Neuronal stem cell (in vitro differentiated cells): ENCODE measurements at regions not wholly inside any gene's neighbourhood (a gene's known extent, or its start where the extent isn't known, plus 50 kb on each side); places are given as distances from the start of the nearest gene placed in this dataset.

Source experiments
- DNase-seq: peaks from one replicate; pipeline ENCODE4 v3.0.0-alpha.2; 2013; ENCODE audit warnings: low spot score
- H2AFZ ChIP-seq: one replicate; pipeline ENCODE4 v1.6.1; 2013; ENCODE audit warnings: mild to moderate bottlenecking, low read length, inconsistent platforms
- H2AK5ac ChIP-seq: 2 replicates; pipeline ENCODE4 v1.6.1; 2013; ENCODE audit warnings: low read depth, mild to moderate bottlenecking, inconsistent platforms, low read length, moderate library complexity, mixed read lengths
- H2BK120ac ChIP-seq: 2 replicates; pipeline ENCODE4 v1.6.1; 2013; ENCODE audit warnings: low read depth, mild to moderate bottlenecking, inconsistent platforms, low read length, moderate library complexity, mixed read lengths
- H2BK12ac ChIP-seq: one replicate; pipeline ENCODE4 v1.6.1; 2013; ENCODE audit warnings: low read length, inconsistent platforms
- H2BK15ac ChIP-seq: 2 replicates; pipeline ENCODE4 v1.6.1; 2013; ENCODE audit warnings: mild to moderate bottlenecking, low read length, inconsistent platforms, mixed read lengths
- H2BK5ac ChIP-seq: one replicate; pipeline ENCODE4 v1.6.1; 2013; ENCODE audit warnings: inconsistent platforms, mild to moderate bottlenecking, low read length, moderate library complexity
- H3K14ac ChIP-seq: one replicate; pipeline ENCODE4 v1.6.1; 2013; ENCODE audit warnings: low read length, inconsistent platforms
- H3K18ac ChIP-seq: 2 replicates; pipeline ENCODE4 v1.6.1; 2013; ENCODE audit warnings: low read length, inconsistent platforms
- H3K23ac ChIP-seq: 2 replicates; pipeline ENCODE4 v1.6.1; 2013; ENCODE audit warnings: low read depth, mild to moderate bottlenecking, mixed read lengths, low read length, inconsistent platforms; ENCODE audit not compliant: poor library complexity
- H3K27ac ChIP-seq: replicated peaks from 3 replicates; pipeline ENCODE4 v1.5.1; 2013; ENCODE audit warnings: low read length, inconsistent platforms
- H3K27me3 ChIP-seq, 3 experiments: 2 replicates each; pipeline ENCODE4 v1.6.1; 2013; ENCODE audit warnings: low read length in 3 of 3, mild to moderate bottlenecking in 2 of 3, inconsistent platforms in 1 of 3, low read depth in 1 of 3, mixed read lengths in 1 of 3, moderate library complexity in 1 of 3; ENCODE audit not compliant: control insufficient read depth in 3 of 3, insufficient read depth in 3 of 3
- H3K36me3 ChIP-seq, 2 donors: replicated peaks in 1 of 2; 2 replicates each; pipeline ENCODE4 v1.6.1; 2013; ENCODE audit warnings: low read length in 2 of 2; ENCODE audit not compliant: control insufficient read depth in 2 of 2, insufficient read depth in 2 of 2
- H3K4ac ChIP-seq: 2 replicates; pipeline ENCODE4 v1.6.1; 2013; ENCODE audit warnings: inconsistent platforms, mild to moderate bottlenecking, low read length, moderate library complexity
- H3K4me1 ChIP-seq, 2 donors: 1 replicate in 1 of 2; 2 replicates in 1 of 2; pipeline ENCODE4 v1.6.1; 2013; ENCODE audit warnings: low read length in 2 of 2, low read depth in 1 of 2; ENCODE audit not compliant: control insufficient read depth in 2 of 2, insufficient read depth in 1 of 2
- H3K4me2 ChIP-seq: one replicate; pipeline ENCODE4 v1.6.1; 2013; ENCODE audit warnings: mild to moderate bottlenecking, low read length, inconsistent platforms; ENCODE audit not compliant: insufficient read depth, poor library complexity, severe bottlenecking
- H3K4me3 ChIP-seq, 2 donors: 2 replicates each; pipeline ENCODE4 v1.5.1; 2013; ENCODE audit warnings: low read length in 2 of 2, mild to moderate bottlenecking in 2 of 2, inconsistent platforms in 1 of 2, moderate library complexity in 1 of 2
- H3K79me1 ChIP-seq: one replicate; pipeline ENCODE4 v1.6.1; 2013; ENCODE audit warnings: low read depth, mild to moderate bottlenecking, inconsistent platforms, low read length, moderate library complexity
- H3K9ac ChIP-seq: one replicate; pipeline ENCODE4 v1.6.1; 2013; ENCODE audit warnings: mild to moderate bottlenecking, low read depth, low read length, inconsistent platforms; ENCODE audit not compliant: poor library complexity
- H3K9me3 ChIP-seq, 2 donors: replicated peaks in 1 of 2; 2 replicates each; pipeline versions ENCODE3 to v1.6.1; 2013; ENCODE audit warnings: low read length in 2 of 2, mild to moderate bottlenecking in 2 of 2, inconsistent platforms in 1 of 2, low read depth in 1 of 2, mixed read lengths in 1 of 2, moderate library complexity in 1 of 2; ENCODE audit not compliant: control insufficient read depth in 2 of 2, insufficient read depth in 1 of 2
- H4K8ac ChIP-seq: one replicate; pipeline ENCODE4 v1.6.1; 2013; ENCODE audit warnings: low read depth, mild to moderate bottlenecking, inconsistent platforms, low read length, moderate library complexity
- H4K91ac ChIP-seq: one replicate; pipeline ENCODE4 v1.6.1; 2013; ENCODE audit warnings: low read length, low read depth, mild to moderate bottlenecking, inconsistent platforms; ENCODE audit not compliant: poor library complexity
- WGBS, 2 donors: extraction: QIAGEN DNeasy Blood & Tissue Kit; methylation state at CpG; one replicate each; pipeline ENCODE4 v1.1.7; 2013; ENCODE audit warnings: missing lambda C conversion rate in 2 of 2, mixed read lengths in 1 of 2; ENCODE audit not compliant: insufficient read length in 2 of 2, insufficient replicate concordance in 1 of 2; ENCODE audit errors: extremely low coverage in 2 of 2; 5-methylcytosine and 5-hydroxymethylcytosine counted together

DNA sequence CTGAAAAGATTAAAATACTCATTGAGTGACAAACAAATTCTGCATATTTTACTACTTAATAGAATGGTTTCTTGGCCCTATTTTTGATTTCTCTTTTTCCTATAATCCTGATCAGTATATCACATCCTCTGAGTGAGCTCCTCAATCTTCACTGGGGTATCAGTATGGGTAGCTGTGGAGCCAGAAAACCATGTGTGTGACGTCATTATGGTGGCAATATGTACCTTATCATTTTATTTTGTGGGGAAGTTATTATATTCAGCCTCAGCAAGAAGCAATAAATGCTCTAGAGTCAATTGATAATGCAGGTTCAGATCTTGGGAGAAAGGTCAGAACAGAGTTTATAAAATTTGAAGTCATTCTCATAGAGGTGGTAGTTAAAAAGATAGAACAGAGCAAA lies 1135.7 kb upstream of the CADM2 start:
- Histone ChIP-seq H3K4me1 (no peaks in the 10 kb centered on the region), H3K36me3 (no peaks in the 10 kb centered on the region), H4K8ac (no peak overlapping the region), H3K14ac (no peak overlapping the region), H2AK5ac (no peak overlapping the region), H2BK15ac (no peak overlapping the region), H3K23ac (no peak overlapping the region), H2BK12ac (no peak overlapping the region), H3K4ac (no peak overlapping the region), H3K27me3 (no peaks in the 10 kb centered on the region), H2AFZ (no peak overlapping the region), H2BK120ac (no peak overlapping the region), H3K4me3 (no peak overlapping the region), H4K91ac (no peak overlapping the region), H3K4me2 (no peak overlapping the region), H3K9ac (no peak overlapping the region), H3K18ac (no peak overlapping the region), H3K79me1 (no peaks in the 10 kb centered on the region), H3K27ac (no peak overlapping the region), H3K9me3 (peaks cover 0 to 2% of the 10 kb centered on the region in 2 donors), H2BK5ac (no peak overlapping the region)
- no CpG with 5 or more reads among the region's 1 CpG for WGBS, 2 donors
- DNase-seq = no peak

DNA sequence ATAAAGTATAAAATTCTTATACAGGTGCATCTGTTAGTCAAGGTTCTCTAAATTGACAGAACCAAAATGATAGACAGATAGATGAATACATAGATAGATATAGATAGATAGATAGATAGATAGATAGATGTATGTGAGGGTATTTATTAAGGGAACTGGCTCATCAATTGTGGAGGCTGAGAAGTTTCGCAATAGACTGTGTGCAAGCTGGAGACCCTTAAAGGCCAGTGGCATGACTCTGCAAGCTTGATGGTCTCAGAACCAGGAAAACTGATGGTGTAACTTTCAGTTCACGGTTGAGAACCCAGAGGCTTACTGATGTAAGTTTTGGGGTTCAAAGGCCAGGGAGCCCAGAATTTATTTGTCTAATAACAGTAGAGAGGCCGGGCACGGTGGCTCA lies 1123.7 kb upstream of the CADM2 start:
- H3K4me3 ChIP-seq = no peak overlapping the region
- no CpG with 5 or more reads among the region's 4 CpGs for WGBS, 2 donors
- no peaks in the 10 kb centered on the region for H3K79me1 ChIP-seq
- no peaks in the 10 kb centered on the region for H3K27me3 ChIP-seq
- H2AK5ac ChIP-seq = no peak overlapping the region
- no peak overlapping the region for H4K91ac ChIP-seq
- H3K4ac ChIP-seq = no peak overlapping the region
- no peak overlapping the region for H3K14ac ChIP-seq
- no peaks in the 10 kb centered on the region for H3K4me1 ChIP-seq
- no peak overlapping the region for H4K8ac ChIP-seq
- no peak overlapping the region for H2BK120ac ChIP-seq
- H2BK12ac ChIP-seq = no peak overlapping the region
- no peak overlapping the region for H2BK15ac ChIP-seq
- no peak overlapping the region for H3K4me2 ChIP-seq
- DNase-seq = no peak
- no peak overlapping the region for H3K27ac ChIP-seq
- no peak overlapping the region for H2AFZ ChIP-seq
- no peaks in the 10 kb centered on the region for H3K36me3 ChIP-seq
- no peak overlapping the region for H2BK5ac ChIP-seq
- H3K23ac ChIP-seq = no peak overlapping the region
- H3K9me3 ChIP-seq = peaks cover 0 to 3% of the 10 kb centered on the region in 2 donors
- H3K18ac ChIP-seq = no peak overlapping the region
- no peak overlapping the region for H3K9ac ChIP-seq

DNA sequence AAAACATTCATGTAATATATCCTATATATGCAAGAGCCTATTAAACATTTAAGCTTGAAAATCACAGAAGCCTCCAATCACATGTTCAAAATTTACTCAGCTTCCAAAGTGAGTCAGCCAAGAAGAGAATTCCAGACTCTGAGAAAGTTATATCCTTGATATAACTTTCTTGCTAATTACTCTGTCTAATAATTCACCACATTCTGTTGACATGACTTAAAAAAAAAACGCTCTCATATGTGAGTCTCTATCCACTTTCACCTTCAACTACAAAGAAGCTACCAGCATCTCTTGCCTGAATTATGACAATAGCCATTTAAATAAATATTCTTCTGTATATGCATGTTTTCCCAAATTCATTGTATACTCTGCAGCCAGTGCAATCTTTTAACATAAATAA lies 1116.3 kb upstream of the CADM2 start:
- Histone ChIP-seq H3K9ac (no peak overlapping the region), H3K18ac (no peak overlapping the region), H3K4me1 (no peaks in the 10 kb centered on the region), H3K9me3 (peaks cover 0 to 3% of the 10 kb centered on the region in 2 donors), H3K14ac (no peak overlapping the region), H4K8ac (no peak overlapping the region), H2BK5ac (no peak overlapping the region), H3K4me2 (no peak overlapping the region), H3K36me3 (no peaks in the 10 kb centered on the region), H2AFZ (no peak overlapping the region), H3K4ac (no peak overlapping the region), H3K79me1 (no peaks in the 10 kb centered on the region), H3K27me3 (no peaks in the 10 kb centered on the region), H4K91ac (no peak overlapping the region), H3K27ac (no peak overlapping the region), H3K23ac (no peak overlapping the region), H2BK120ac (no peak overlapping the region), H2BK15ac (no peak overlapping the region), H2BK12ac (no peak overlapping the region), H3K4me3 (no peak overlapping the region), H2AK5ac (no peak overlapping the region)
- DNase-seq = no peak
- WGBS, 2 donors = no CpG with 5 or more reads among the region's 1 CpG

DNA sequence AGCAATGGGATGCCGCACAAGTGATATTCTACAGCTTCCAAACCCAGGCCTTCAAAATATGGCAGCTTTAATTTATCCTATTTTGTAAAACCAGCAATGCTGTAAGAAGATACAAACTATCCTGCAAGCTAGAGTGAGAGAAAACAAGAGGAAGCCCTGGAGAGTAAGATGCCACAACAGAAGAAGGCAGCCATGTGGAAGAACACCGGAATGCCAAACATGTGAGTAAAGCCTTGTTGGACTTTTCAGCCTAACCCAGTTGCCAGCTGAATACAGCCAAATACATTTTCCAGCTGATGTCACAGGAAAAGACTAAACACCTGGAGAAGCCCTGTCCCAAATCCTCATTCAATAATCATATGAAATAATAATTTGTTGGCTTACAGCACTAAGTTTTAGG lies 1115.1 kb upstream of the CADM2 start:
- peak overlapping the region; percentile 12 for H3K27ac ChIP-seq
- no CpG with 5 or more reads among the region's 2 CpGs for WGBS, 2 donors
- no peaks in the 10 kb centered on the region for H3K36me3 ChIP-seq
- DNase-seq = peak; percentile 40
- no peak overlapping the region for H2BK15ac ChIP-seq
- H4K91ac ChIP-seq = no peak overlapping the region
- no peak overlapping the region for H3K18ac ChIP-seq
- H3K23ac ChIP-seq = no peak overlapping the region
- no peaks in the 10 kb centered on the region for H3K79me1 ChIP-seq
- H3K14ac ChIP-seq = no peak overlapping the region
- H2AK5ac ChIP-seq = no peak overlapping the region
- no peak overlapping the region for H2BK12ac ChIP-seq
- H3K9ac ChIP-seq = no peak overlapping the region
- no peak overlapping the region for H3K4me3 ChIP-seq
- H3K27me3 ChIP-seq = no peaks in the 10 kb centered on the region
- H2BK120ac ChIP-seq = no peak overlapping the region
- H2BK5ac ChIP-seq = no peak overlapping the region
- H3K4me2 ChIP-seq = no peak overlapping the region
- no peak overlapping the region for H4K8ac ChIP-seq
- peak overlapping the region; percentile 76 for H2AFZ ChIP-seq
- no peaks in the 10 kb centered on the region for H3K4me1 ChIP-seq
- H3K4ac ChIP-seq = no peak overlapping the region
- H3K9me3 ChIP-seq = no peaks in the 10 kb centered on the region
